GM18867 (cell line): ENCODE measurements at regions not wholly inside any gene's neighbourhood (a gene's known extent, or its start where the extent isn't known, plus 50 kb on each side); places are given as distances from the start of the nearest gene placed in this dataset.

ENCODE experiments used
- ATAC-seq: cut with Tn5 transposase; IDR thresholded peaks from one replicate; pipeline ENCODE4 v1.9.1; 2021; ENCODE audit warnings: mild to moderate bottlenecking, moderate library complexity; ENCODE audit not compliant: unreplicated experiment

- no peak for ATAC-seq
These were observed 199.2 kb downstream of the ACTL7B start for GRCh38 chr9:108656566-108656965.

- ATAC-seq: no peak
These were observed 200.0 kb downstream of the ACTL7B start for GRCh38 chr9:108655818-108656217.

GRCh38 chr9:108654566-108654965, 201.2 kb downstream of the ACTL7B start:
- no peak for ATAC-seq

GRCh38 chr9:108652851-108653250, 202.9 kb downstream of the ACTL7B start:
- ATAC-seq: no peak

- ATAC-seq: no peak
These were observed 205.0 kb downstream of the ACTL7B start for GRCh38 chr9:108650826-108651225.

DNA sequence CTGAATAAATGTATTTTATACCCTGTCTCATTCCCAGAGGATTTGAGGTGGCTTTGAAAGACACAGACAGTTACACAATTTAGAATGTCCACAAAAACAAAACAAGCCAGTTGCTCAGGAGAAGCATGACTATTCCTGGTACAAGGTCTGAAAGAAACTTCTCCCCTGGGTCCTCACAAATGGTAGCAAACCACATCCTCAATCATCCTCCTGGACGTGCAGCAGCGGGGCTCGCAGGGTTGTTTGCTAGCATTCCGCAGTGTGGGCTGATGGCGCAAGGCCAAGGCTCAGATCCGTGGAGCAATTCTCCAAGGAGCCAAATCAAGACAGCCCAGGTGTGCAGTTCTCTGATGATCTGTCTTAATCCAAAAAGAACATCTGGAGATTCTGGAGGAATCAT, 210.3 kb downstream of the ACTL7B start:
- ATAC-seq: no peak

- ATAC-seq: no peak
These were observed 211.9 kb downstream of the ACTL7B start for GRCh38 chr9:108643731-108644510.

GRCh38 chr9:108642871-108643270, 212.9 kb downstream of the ACTL7B start:
- no peak for ATAC-seq

DNA sequence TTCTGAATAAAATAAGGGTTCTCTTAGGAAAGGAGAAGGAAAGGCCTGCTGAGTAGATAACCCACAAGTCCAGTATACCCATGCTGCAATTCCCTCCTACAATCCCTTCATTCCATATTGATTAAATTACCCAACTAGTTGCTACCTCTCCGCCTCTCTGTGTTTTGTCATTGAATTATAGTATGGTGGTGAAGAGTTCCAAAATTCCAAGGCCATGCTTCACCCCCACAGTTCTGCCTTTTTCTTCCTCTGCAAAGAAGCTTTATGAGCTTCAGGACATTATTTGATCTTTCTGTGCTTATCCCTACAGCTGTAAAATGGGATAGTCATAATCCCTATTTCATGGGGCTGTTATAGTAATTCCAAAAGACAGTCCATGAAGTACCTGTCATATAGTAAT, 215.6 kb downstream of the ACTL7B start:
- no peak for ATAC-seq

DNA sequence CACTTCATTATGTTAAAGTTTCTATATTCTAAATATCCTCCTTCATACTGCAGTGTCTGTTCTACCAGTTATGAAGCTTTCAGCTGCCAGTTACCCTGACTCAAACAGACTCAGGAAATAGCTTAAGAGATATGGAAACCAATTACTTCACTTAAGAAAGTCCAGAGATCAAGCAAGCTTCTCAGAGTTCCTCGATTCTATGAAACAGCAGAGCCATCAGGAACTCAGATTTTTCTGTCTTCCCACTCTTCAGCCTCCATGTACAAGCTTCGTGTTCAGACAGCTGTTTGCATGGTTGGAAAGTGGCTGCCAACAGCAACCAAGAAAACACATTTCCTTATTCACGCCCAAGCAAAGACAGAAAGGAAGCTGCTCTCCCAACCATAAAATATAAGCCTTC, 216.1 kb downstream of the ACTL7B start:
- ATAC-seq: no peak

DNA sequence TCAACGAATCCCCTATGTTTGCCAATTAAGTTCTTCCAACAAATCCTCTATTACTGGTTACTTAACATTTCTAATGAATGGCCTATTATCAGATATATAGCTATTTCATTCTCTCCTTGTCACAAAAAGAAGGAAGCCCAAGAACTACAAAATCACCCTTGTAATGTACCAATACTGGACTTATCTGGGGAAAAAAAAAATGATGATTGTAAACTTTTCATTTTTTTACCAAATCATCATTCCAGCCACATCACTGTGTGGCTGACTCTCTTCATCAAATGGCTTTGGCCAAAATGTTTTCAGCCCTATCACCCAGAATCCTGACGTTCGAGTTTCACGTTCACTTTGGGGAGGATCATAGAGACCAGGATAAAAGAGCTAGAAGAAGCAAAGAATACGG, 216.7 kb downstream of the ACTL7B start:
- ATAC-seq: no peak

- ATAC-seq: no peak
These were observed 218.4 kb downstream of the ACTL7B start for GRCh38 chr9:108637340-108637739.

DNA sequence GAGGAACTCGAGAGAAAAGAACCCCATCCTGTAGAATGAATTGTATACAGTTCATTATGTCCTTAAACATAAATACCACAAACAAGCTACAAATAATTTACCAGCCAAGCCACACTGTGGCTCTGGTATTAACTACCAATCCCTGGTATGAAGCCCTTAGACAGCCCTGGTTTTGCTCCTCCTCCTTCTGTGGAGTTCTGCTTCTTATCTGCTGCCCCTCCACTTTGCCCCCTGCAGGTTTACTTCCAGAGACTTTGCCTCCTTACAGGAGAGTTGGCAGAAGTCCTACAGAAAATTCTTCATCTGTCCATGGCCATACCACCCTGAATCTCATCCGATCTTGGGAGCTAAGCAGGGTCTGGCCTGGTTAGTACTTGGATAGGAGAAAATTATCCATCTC, 219.8 kb downstream of the ACTL7B start:
- no peak for ATAC-seq

GRCh38 chr9:108634672-108635462, 220.9 kb downstream of the ACTL7B start:
- no peak for ATAC-seq

GRCh38 chr9:108634204-108634603, 221.6 kb downstream of the ACTL7B start:
- ATAC-seq: no peak

GRCh38 chr9:108631496-108632285, 224.1 kb downstream of the ACTL7B start:
- no peak for ATAC-seq

DNA sequence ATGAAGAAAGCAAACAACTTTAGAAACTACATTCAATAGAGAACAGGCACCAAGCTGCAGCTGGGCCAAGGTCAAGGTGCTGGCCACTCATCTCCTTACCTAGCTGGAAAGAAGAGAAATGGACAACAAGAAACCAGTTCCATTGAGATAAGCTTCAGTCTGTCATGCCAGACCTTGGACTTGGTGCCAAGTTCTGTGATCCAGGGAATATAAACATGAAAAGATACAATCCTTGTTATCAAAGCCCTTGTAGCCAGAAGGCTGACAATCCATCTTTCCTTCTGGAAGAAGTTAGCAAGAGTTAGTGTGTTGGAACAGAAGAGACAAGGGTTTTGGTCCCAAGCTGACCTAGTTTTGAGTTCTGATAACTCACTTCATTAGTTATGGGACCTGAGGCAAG, 227.5 kb downstream of the ACTL7B start:
- ATAC-seq: no peak

GRCh38 chr9:108626743-108627142, 229.0 kb downstream of the ACTL7B start:
- ATAC-seq: no peak

DNA sequence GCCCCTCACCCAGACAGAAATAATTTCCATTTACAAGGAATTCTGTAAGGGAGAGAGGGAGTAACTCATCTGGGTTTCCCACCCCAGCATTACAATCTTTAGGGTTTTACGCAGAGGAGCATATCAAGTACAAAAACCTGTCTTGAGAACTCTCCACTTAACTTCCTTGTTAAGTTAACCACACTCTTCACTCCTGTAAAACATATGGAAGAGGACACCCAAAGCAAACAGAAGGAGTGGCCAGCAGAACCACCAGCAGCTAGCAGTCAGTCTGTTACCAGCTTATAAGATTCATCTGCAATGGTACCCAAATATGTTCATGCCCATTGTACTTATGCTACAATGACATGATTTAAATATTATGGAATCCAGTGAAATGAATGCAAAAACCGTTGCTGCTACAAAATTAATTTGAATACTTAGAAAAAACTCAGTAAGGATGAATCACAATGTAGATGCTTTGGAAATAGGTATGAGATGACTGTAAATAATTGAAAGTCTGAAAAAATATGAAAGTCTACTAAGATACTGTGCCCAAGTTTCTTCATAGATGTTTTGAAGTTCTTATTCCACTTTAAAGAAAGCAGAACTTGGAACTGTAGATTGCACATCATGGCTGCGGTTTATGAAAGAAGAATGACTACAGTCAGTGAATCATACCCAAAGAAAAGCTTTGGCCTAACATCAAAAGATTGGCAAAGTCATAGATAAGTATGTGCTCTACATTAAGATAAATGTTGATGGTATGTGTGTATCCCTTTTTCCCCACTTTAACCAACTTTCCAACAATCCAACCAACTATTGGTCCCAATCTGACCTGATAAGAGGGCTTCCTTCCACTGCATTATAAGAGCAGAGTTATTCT, 233.6 kb downstream of the ACTL7B start:
- ATAC-seq: no peak

DNA sequence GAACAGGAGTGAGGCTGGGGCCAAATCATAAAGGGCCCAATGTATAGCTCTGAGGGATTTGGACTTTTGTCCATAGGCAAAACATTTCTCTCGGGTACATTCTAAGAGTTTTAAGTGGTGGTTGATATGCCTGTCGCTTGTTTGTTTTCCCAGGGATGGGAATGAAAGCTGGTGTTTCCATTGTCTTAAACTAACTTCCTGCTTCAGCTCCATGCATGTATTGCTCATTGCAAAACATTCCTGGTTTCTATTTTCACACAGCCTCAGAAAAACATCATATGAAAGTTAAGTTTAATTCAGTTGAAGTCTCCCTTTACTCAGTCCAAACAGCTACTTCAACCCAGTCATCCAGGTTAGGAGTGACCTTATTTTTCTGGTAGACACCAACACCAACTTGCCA, 235.0 kb downstream of the ACTL7B start:
- ATAC-seq: no peak
